ENCODE measurements at regions not wholly inside any gene's neighbourhood (a gene's known extent, or its start where the extent isn't known, plus 50 kb on each side); places are given as distances from the start of the nearest gene placed in this dataset.

GRCh38 chr1:94322696-94323095 lies 85.3 kb upstream of the ARHGAP29 start:
- TF ChIP-seq POLR2A (IDR thresholded peaks at IDR 0.05) (no peak), POLR2AphosphoS5 (IDR thresholded peaks at IDR 0.05) (peak in 2 of 3 donors; percentile 15 to 24)
- Histone ChIP-seq H3K9me3 (no peaks in the 10 kb centered on the region), H3K36me3 (no peaks in the 10 kb centered on the region), H3K4me3 (no peak overlapping the region), H3K27ac (peak overlapping the region; percentile 57 to 85 (median 70)), H3K27me3 (replicated peaks in 1 of 7) (peaks cover 0 to 12% (median 0%) of the 10 kb centered on the region in 7 donors), H3K4me1 (peaks cover 0 to 49% (median 16%) of the 10 kb centered on the region in 6 donors)
- no peak for DNase-seq
- intact Hi-C loops (cut with DNase I; ENCODE audit: low total_unique reads), result loop anchor here (10.0 kb wide), 1 partner anchor 78 kb away; no protein-coding TSS in a partner anchor
- WGBS, 5 donors, result 49 to 73% (median 59%) methylated on average over 5 of the region's 5 CpGs

GRCh38 chr1:94321662-94322061 lies 84.3 kb upstream of the ARHGAP29 start:
- Histone ChIP-seq H3K9me3 (no peaks in the 10 kb centered on the region), H3K4me1 (peaks cover 0 to 38% (median 9%) of the 10 kb centered on the region in 6 donors), H3K36me3 (no peaks in the 10 kb centered on the region), H3K27me3 (replicated peaks in 1 of 7) (peaks cover 0 to 3% (median 0%) of the 10 kb centered on the region in 7 donors), H3K4me3 (no peak overlapping the region), H3K27ac (peak overlapping the region; percentile 57 to 85 (median 70))
- TF ChIP-seq POLR2A (IDR thresholded peaks at IDR 0.05), result no peak
- TF ChIP-seq POLR2AphosphoS5 (IDR thresholded peaks at IDR 0.05), result no peak
- no peak for TF ChIP-seq CTCF (IDR thresholded peaks at IDR 0.05 in 8 of 11, conservative IDR thresholded peaks at IDR 0.05 in 3 of 11)
- WGBS, 5 donors, result 91 to 98% (median 95%) methylated on average over 3 of the region's 3 CpGs
- no peak for DNase-seq
- intact Hi-C loops (cut with DNase I; ENCODE audit: low total_unique reads), result loop anchor here (10.0 kb wide), 1 partner anchor 77 kb away; no protein-coding TSS in a partner anchor

GRCh38 chr1:94319319-94320102 lies 82.1 kb upstream of the ARHGAP29 start:
- DNase-seq, result no peak
- no peak for TF ChIP-seq POLR2A (IDR thresholded peaks at IDR 0.05)
- TF ChIP-seq CTCF (IDR thresholded peaks at IDR 0.05 in 8 of 11, conservative IDR thresholded peaks at IDR 0.05 in 3 of 11), result no peak
- Histone ChIP-seq H3K4me1 (peaks cover 0 to 24% (median 9%) of the 10 kb centered on the region in 6 donors), H3K27me3 (replicated peaks in 1 of 7) (no peaks in the 10 kb centered on the region), H3K9me3 (no peaks in the 10 kb centered on the region), H3K4me3 (no peak overlapping the region), H3K36me3 (no peaks in the 10 kb centered on the region), H3K27ac (peak overlapping the region in 7 of 8 donors; percentile 5 to 85 (median 62))
- intact Hi-C loops (cut with DNase I; ENCODE audit: low total_unique reads), result loop anchor here (10.0 kb wide), 1 partner anchor 75 kb away; no protein-coding TSS in a partner anchor
- WGBS, 5 donors, result 60 to 86% (median 71%) methylated on average over 8 of the region's 8 CpGs

GRCh38 chr1:94318505-94319030 lies 81.2 kb upstream of the ARHGAP29 start:
- Histone ChIP-seq H3K4me3 (no peak overlapping the region), H3K27ac (peak overlapping the region in 6 of 8 donors; percentile 5 to 85 (median 62)), H3K9me3 (no peaks in the 10 kb centered on the region), H3K27me3 (replicated peaks in 1 of 7) (no peaks in the 10 kb centered on the region), H3K4me1 (peaks cover 0 to 22% (median 9%) of the 10 kb centered on the region in 6 donors), H3K36me3 (no peaks in the 10 kb centered on the region)
- WGBS, 5 donors, result 88 to 97% (median 93%) methylated on average over 6 of the region's 6 CpGs
- intact Hi-C loops (cut with DNase I; ENCODE audit: low total_unique reads), result no loop called here
- DNase-seq, result no peak
- TF ChIP-seq CTCF (IDR thresholded peaks at IDR 0.05 in 8 of 11, conservative IDR thresholded peaks at IDR 0.05 in 3 of 11), result no peak
